H54 (cell line): ENCODE measurements at regions not wholly inside any gene's neighbourhood (a gene's known extent, or its start where the extent isn't known, plus 50 kb on each side); places are given as distances from the start of the nearest gene placed in this dataset.
"Not testable (repeated sequence)": the region's sequence is repeated elsewhere in the genome, so short reads cannot be mapped to it uniquely, and the experiment has no call there.

ENCODE experiments used
- DNase-seq: peaks from one replicate; pipeline ENCODE4 v3.0.0; 2011; ENCODE audit warnings: low spot score, mixed read lengths; ENCODE audit not compliant: insufficient read length
- FAIRE-seq: peaks from 3 replicates; lab custom pipeline; 2011; peaks lifted over from hg19 to GRCh38; lab: Jason Lieb, UNC
- POLR2A ChIP-seq: IDR thresholded peaks from 2 replicates; pipeline ENCODE4 v1.6.1; 2011; ENCODE audit warnings: low read depth, mild to moderate bottlenecking, low read length

GRCh38 chr7:32219416-32219815, 149.2 kb upstream of the PDE1C start:
- no peak for TF ChIP-seq POLR2A
- DNase-seq (no peak), FAIRE-seq (no peak)

GRCh38 chr7:32218741-32219288, 148.6 kb upstream of the PDE1C start:
- no peak for DNase-seq
- no peak for FAIRE-seq
- TF ChIP-seq POLR2A, result no peak

DNA sequence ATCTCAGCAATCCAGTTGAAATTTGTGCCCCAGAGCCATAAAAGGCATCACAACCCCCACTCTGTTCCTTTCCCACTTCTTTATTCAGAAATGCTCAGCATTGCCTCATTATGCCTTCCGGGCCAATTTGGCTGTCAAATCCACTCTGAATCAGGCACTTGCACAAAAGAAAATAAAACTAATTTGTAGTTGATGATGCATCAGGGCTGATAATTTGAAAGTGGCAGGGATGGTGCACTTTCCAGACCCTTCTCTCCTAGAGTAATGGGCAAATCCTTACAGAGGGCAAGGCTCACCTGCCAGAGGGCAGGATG, 147.9 kb upstream of the PDE1C start:
- no peak for FAIRE-seq
- no peak for DNase-seq
- TF ChIP-seq POLR2A, result no peak

- TF ChIP-seq POLR2A, result no peak
- no peak for DNase-seq
- no peak for FAIRE-seq
Observed at GRCh38 chr7:32217341-32218153, 147.3 kb upstream of the PDE1C start.

GRCh38 chr7:32216759-32217158, 146.6 kb upstream of the PDE1C start:
- TF ChIP-seq POLR2A, result no peak
- DNase-seq (no peak), FAIRE-seq (no peak)

- FAIRE-seq, result no peak
- no peak for TF ChIP-seq POLR2A
- no peak for DNase-seq
Observed at GRCh38 chr7:32215697-32216096, 145.5 kb upstream of the PDE1C start.

DNA sequence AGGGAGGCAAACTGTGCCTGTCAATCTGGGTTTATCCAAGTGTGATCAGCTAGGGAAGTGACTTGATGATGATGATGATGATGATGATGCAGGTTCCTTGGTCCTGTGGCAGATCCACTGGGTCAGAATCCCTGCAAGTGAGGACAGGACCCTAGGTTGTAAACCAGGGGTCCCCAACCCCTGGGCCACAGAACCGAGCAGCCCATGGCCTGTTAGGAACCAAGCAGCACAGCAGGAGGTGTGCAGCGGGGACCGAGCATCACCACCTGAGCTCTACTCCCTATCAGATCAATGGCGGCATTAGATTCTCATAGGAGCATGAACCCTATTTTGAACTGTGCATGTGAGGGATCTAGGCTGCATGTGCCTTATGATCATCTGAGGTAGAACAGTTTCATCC, 144.7 kb upstream of the PDE1C start:
- no peak for TF ChIP-seq POLR2A
- FAIRE-seq, result no peak

GRCh38 chr7:32212321-32212720, 142.1 kb upstream of the PDE1C start:
- FAIRE-seq (no peak), DNase-seq (no peak)
- TF ChIP-seq POLR2A, result no peak

More for the DNA sequence above, 144.7 kb upstream of the PDE1C start:
- DNase-seq, result no peak

- no peak for TF ChIP-seq POLR2A
- peak; percentile 18 for DNase-seq
- no peak for FAIRE-seq
Observed at GRCh38 chr7:32206987-32207386, 136.8 kb upstream of the PDE1C start.

DNA sequence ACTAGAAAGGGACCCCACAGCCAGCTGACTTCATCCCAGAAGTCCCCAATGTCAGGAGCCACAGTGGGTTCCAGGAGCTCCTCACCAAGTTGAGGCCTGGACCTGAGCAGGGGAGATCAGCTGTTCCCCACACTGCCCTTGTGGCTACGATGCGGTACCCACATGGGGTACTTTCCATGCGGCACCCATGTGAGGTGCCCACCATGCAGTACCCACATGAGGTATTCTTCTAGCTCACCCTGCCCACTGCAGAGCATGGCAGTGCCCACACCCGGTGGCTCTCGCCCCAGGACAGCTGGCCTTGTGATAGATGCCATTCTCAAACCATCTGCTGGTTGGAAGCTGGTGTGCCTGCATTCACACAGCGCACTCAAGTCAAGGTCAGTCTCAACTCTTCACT, 136.3 kb upstream of the PDE1C start:
- FAIRE-seq (no peak), DNase-seq (no peak)

GRCh38 chr7:32205298-32205824, 135.2 kb upstream of the PDE1C start:
- not testable (repeated sequence) for FAIRE-seq, DNase-seq

More for the DNA sequence above, 136.3 kb upstream of the PDE1C start:
- TF ChIP-seq POLR2A, result no peak

- no peak for TF ChIP-seq POLR2A
- peak; percentile 91 for DNase-seq
- FAIRE-seq, result peak; percentile 88
Observed at GRCh38 chr7:32204361-32205018, 134.3 kb upstream of the PDE1C start.

DNA sequence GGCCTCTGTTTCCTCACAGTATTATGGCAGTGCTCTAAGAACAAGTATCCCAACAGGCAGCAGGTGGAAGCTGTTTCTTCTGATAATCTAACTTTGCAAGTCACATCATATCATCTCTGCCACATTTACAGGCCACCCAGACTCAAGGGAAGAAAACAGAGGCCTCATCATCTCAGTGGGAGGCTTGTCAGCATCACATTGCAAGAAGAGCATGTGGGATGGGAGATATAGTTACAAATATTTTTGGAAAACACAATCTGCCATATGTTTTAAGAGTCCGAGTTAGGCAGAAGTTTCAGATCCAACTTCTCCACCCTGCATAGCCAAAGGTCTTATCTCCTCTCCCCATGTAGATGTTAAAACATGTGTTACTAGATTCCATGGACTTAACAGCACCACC, 130.4 kb upstream of the PDE1C start:
- TF ChIP-seq POLR2A, result no peak
- FAIRE-seq, result no peak
- DNase-seq, result no peak

DNA sequence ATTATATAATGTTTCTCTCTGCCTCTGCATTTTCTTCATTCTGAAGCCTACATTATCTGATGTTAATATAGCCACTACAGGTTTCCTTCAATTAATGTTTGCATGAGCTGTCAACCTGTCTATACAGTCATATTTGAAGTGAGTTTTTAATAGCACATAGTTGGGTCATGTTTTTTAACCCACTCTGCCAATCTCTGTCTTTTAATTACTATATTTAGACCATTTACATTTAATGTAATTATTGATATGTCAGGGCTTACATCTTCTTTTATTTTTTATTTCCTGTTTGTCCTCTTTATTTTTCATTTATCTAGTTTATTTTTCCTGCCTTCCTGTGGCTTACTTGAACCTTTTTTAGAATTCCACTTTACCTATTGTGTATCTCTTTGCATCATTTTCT, 124.3 kb upstream of the PDE1C start:
- TF ChIP-seq POLR2A, result no peak
- DNase-seq (no peak), FAIRE-seq (no peak)
